ENCODE measurements at regions not wholly inside any gene's neighbourhood (a gene's known extent, or its start where the extent isn't known, plus 50 kb on each side); places are given as distances from the start of the nearest gene placed in this dataset.

GRCh38 chr10:31679936-31680335 lies 248.7 kb downstream of the ARHGAP12 start:
- no peak for DNase-seq
- no peaks in the 10 kb centered on the region for H3K4me1 ChIP-seq (ENCODE audit: insufficient read depth, low read length)
- Mint-ChIP-seq H3K9me3 (peaks cover 5 to 41% (median 31%) of the 10 kb centered on the region in 8 donors), H3K4me3 (no peak overlapping the region), H3K4me1 (no peaks in the 10 kb centered on the region), H3K36me3 (peaks cover 2 to 3% of the 10 kb centered on the region in 2 donors), H3K27me3 (peaks cover 0 to under 1% of the 10 kb centered on the region in 2 donors), H3K27ac (no peak overlapping the region)
- no peak overlapping the region for H3K27ac ChIP-seq (ENCODE audit: low read depth, low read length)
- H3K4me3 ChIP-seq (ENCODE audit: low read length in 2 of 2): no peak overlapping the region
- CTCF ChIA-PET (ENCODE audit: partially characterized antibody): no interaction called here
- no peaks in the 10 kb centered on the region for H3K36me3 ChIP-seq (ENCODE audit: insufficient read depth, low read length)
- no peaks in the 10 kb centered on the region for H3K27me3 ChIP-seq (ENCODE audit: insufficient read depth, low read length)
- intact Hi-C loops (cut with micrococcal nuclease): no loop called here
- H3K9me3 ChIP-seq (ENCODE audit: control insufficient read depth in 1 of 2, low read length in 2 of 2): peaks cover 4 to 11% of the 10 kb centered on the region in 2 donors
- POLR2A ChIA-PET (ENCODE audit: partially characterized antibody): no interaction called here

- Histone ChIP-seq H3K4me1 (ENCODE audit: insufficient read depth, low read length) (no peaks in the 10 kb centered on the region), H3K27ac (ENCODE audit: low read depth, low read length) (no peak overlapping the region), H3K36me3 (ENCODE audit: insufficient read depth, low read length) (no peaks in the 10 kb centered on the region), H3K4me3 (ENCODE audit: low read length in 2 of 2) (no peak overlapping the region), H3K27me3 (ENCODE audit: insufficient read depth, low read length) (no peaks in the 10 kb centered on the region), H3K9me3 (ENCODE audit: control insufficient read depth in 1 of 2, low read length in 2 of 2) (peaks cover 0 to 5% of the 10 kb centered on the region in 2 donors)
- POLR2A ChIA-PET (ENCODE audit: partially characterized antibody): no interaction called here
- peaks cover 5 to 36% (median 26%) of the 10 kb centered on the region in 8 donors for H3K9me3 Mint-ChIP-seq
- intact Hi-C loops (cut with micrococcal nuclease): no loop called here
- no peak overlapping the region for H3K4me3 Mint-ChIP-seq
- no peak for DNase-seq
- peaks cover 0 to 3% of the 10 kb centered on the region in 2 donors for H3K36me3 Mint-ChIP-seq
- H3K27ac Mint-ChIP-seq: no peak overlapping the region
- peaks cover 0 to 1% of the 10 kb centered on the region in 2 donors for H3K27me3 Mint-ChIP-seq
- CTCF ChIA-PET (ENCODE audit: partially characterized antibody): no interaction called here
- no peaks in the 10 kb centered on the region for H3K4me1 Mint-ChIP-seq
Measured at GRCh38 chr10:31678575-31679516, 249.8 kb downstream of the ARHGAP12 start.

GRCh38 chr10:31678139-31678536 lies 250.5 kb downstream of the ARHGAP12 start:
- Mint-ChIP-seq H3K27me3 (peaks cover 0 to 1% of the 10 kb centered on the region in 2 donors), H3K9me3 (peaks cover 5 to 30% (median 21%) of the 10 kb centered on the region in 8 donors), H3K27ac (no peak overlapping the region), H3K4me3 (no peak overlapping the region), H3K36me3 (peaks cover 0 to 3% of the 10 kb centered on the region in 2 donors), H3K4me1 (no peaks in the 10 kb centered on the region)
- CTCF ChIA-PET (ENCODE audit: partially characterized antibody): no interaction called here
- POLR2A ChIA-PET (ENCODE audit: partially characterized antibody): no interaction called here
- H3K9me3 ChIP-seq (ENCODE audit: control insufficient read depth in 1 of 2, low read length in 2 of 2): peaks cover 0 to 5% of the 10 kb centered on the region in 2 donors
- H3K4me1 ChIP-seq (ENCODE audit: insufficient read depth, low read length): no peaks in the 10 kb centered on the region
- no peak overlapping the region for H3K27ac ChIP-seq (ENCODE audit: low read depth, low read length)
- H3K36me3 ChIP-seq (ENCODE audit: insufficient read depth, low read length): no peaks in the 10 kb centered on the region
- DNase-seq: no peak
- intact Hi-C loops (cut with micrococcal nuclease): no loop called here
- no peak overlapping the region for H3K4me3 ChIP-seq (ENCODE audit: low read length in 2 of 2)
- H3K27me3 ChIP-seq (ENCODE audit: insufficient read depth, low read length): no peaks in the 10 kb centered on the region

- H3K4me1 ChIP-seq (ENCODE audit: insufficient read depth, low read length): no peaks in the 10 kb centered on the region
- H3K4me3 ChIP-seq (ENCODE audit: low read length in 2 of 2): no peak overlapping the region
- CTCF ChIA-PET (ENCODE audit: partially characterized antibody): no interaction called here
- intact Hi-C loops (cut with micrococcal nuclease): no loop called here
- H3K36me3 Mint-ChIP-seq: peaks cover 0 to under 1% of the 10 kb centered on the region in 2 donors
- no peak overlapping the region for H3K27ac ChIP-seq (ENCODE audit: low read depth, low read length)
- H3K27me3 Mint-ChIP-seq: peaks cover 0 to 2% of the 10 kb centered on the region in 2 donors
- DNase-seq: no peak
- no peak overlapping the region for H3K27ac Mint-ChIP-seq
- no peak overlapping the region for H3K4me3 Mint-ChIP-seq
- POLR2A ChIA-PET (ENCODE audit: partially characterized antibody): no interaction called here
- H3K9me3 Mint-ChIP-seq: peaks cover 5 to 26% (median 16%) of the 10 kb centered on the region in 8 donors
- H3K4me1 Mint-ChIP-seq: no peaks in the 10 kb centered on the region
- no peaks in the 10 kb centered on the region for H3K9me3 ChIP-seq (ENCODE audit: control insufficient read depth in 1 of 2, low read length in 2 of 2)
- no peaks in the 10 kb centered on the region for H3K36me3 ChIP-seq (ENCODE audit: insufficient read depth, low read length)
- no peaks in the 10 kb centered on the region for H3K27me3 ChIP-seq (ENCODE audit: insufficient read depth, low read length)
Measured at GRCh38 chr10:31677195-31678138, 251.2 kb downstream of the ARHGAP12 start.

- no peak overlapping the region for H3K4me3 Mint-ChIP-seq
- peaks cover 0 to 28% (median 18%) of the 10 kb centered on the region in 8 donors for H3K9me3 Mint-ChIP-seq
- no peak for DNase-seq
- H3K9me3 ChIP-seq (ENCODE audit: control insufficient read depth in 1 of 2, low read length in 2 of 2): no peaks in the 10 kb centered on the region
- H3K4me3 ChIP-seq (ENCODE audit: low read length in 2 of 2): no peak overlapping the region
- H3K27me3 Mint-ChIP-seq: peaks cover 0 to 10% of the 10 kb centered on the region in 2 donors
- H3K4me1 ChIP-seq (ENCODE audit: insufficient read depth, low read length): no peaks in the 10 kb centered on the region
- ChIA-PET CTCF (ENCODE audit: partially characterized antibody) (interaction anchor here (0.7 kb wide), 1 partner anchor 107 kb away, joined by 3 read pairs; no protein-coding TSS in a partner anchor), POLR2A (ENCODE audit: partially characterized antibody) (no interaction called here)
- intact Hi-C loops (cut with micrococcal nuclease): no loop called here
- H3K27ac ChIP-seq (ENCODE audit: low read depth, low read length): no peak overlapping the region
- no peaks in the 10 kb centered on the region for H3K27me3 ChIP-seq (ENCODE audit: insufficient read depth, low read length)
- H3K4me1 Mint-ChIP-seq: no peaks in the 10 kb centered on the region
- H3K36me3 ChIP-seq (ENCODE audit: insufficient read depth, low read length): no peaks in the 10 kb centered on the region
- no peak overlapping the region for H3K27ac Mint-ChIP-seq
- no peaks in the 10 kb centered on the region for H3K36me3 Mint-ChIP-seq
Measured at GRCh38 chr10:31675726-31676125, 252.9 kb downstream of the ARHGAP12 start.

GRCh38 chr10:31669357-31669756 lies 259.3 kb downstream of the ARHGAP12 start:
- Mint-ChIP-seq H3K36me3 (no peaks in the 10 kb centered on the region), H3K27ac (no peak overlapping the region), H3K4me1 (no peaks in the 10 kb centered on the region), H3K9me3 (peaks cover 0 to 18% (median 12%) of the 10 kb centered on the region in 8 donors), H3K4me3 (no peak overlapping the region), H3K27me3 (peaks cover 0 to 13% of the 10 kb centered on the region in 2 donors)
- no peaks in the 10 kb centered on the region for H3K4me1 ChIP-seq (ENCODE audit: insufficient read depth, low read length)
- H3K27me3 ChIP-seq (ENCODE audit: insufficient read depth, low read length): no peaks in the 10 kb centered on the region
- no peak for DNase-seq
- H3K27ac ChIP-seq (ENCODE audit: low read depth, low read length): no peak overlapping the region
- no peak overlapping the region for H3K4me3 ChIP-seq (ENCODE audit: low read length in 2 of 2)
- ChIA-PET CTCF (ENCODE audit: partially characterized antibody) (interaction anchor here (0.7 kb wide), 1 partner anchor 1237 kb away, joined by 3 read pairs; no protein-coding TSS in a partner anchor), POLR2A (ENCODE audit: partially characterized antibody) (no interaction called here)
- H3K36me3 ChIP-seq (ENCODE audit: insufficient read depth, low read length): no peaks in the 10 kb centered on the region
- no peaks in the 10 kb centered on the region for H3K9me3 ChIP-seq (ENCODE audit: control insufficient read depth in 1 of 2, low read length in 2 of 2)
- intact Hi-C loops (cut with micrococcal nuclease): no loop called here

- Histone ChIP-seq H3K27ac (ENCODE audit: low read depth, low read length) (no peak overlapping the region), H3K27me3 (ENCODE audit: insufficient read depth, low read length) (no peaks in the 10 kb centered on the region), H3K4me3 (ENCODE audit: low read length in 2 of 2) (no peak overlapping the region), H3K9me3 (ENCODE audit: control insufficient read depth in 1 of 2, low read length in 2 of 2) (no peaks in the 10 kb centered on the region), H3K36me3 (ENCODE audit: insufficient read depth, low read length) (no peaks in the 10 kb centered on the region), H3K4me1 (ENCODE audit: insufficient read depth, low read length) (no peaks in the 10 kb centered on the region)
- Mint-ChIP-seq H3K4me3 (no peak overlapping the region), H3K27ac (no peak overlapping the region), H3K27me3 (peaks cover 0 to 13% of the 10 kb centered on the region in 2 donors), H3K4me1 (no peaks in the 10 kb centered on the region), H3K9me3 (peaks cover 0 to 18% (median 10%) of the 10 kb centered on the region in 8 donors), H3K36me3 (no peaks in the 10 kb centered on the region)
- intact Hi-C loops (cut with micrococcal nuclease): no loop called here
- CTCF ChIA-PET (ENCODE audit: partially characterized antibody): no interaction called here
- DNase-seq: no peak
- POLR2A ChIA-PET (ENCODE audit: partially characterized antibody): no interaction called here
Measured at GRCh38 chr10:31668326-31668725, 260.3 kb downstream of the ARHGAP12 start.
